Activated T-cell treated with anti-CD3 and anti-CD28 coated beads for 48 hours (primary cell): ENCODE measurements at regions not wholly inside any gene's neighbourhood (a gene's known extent, or its start where the extent isn't known, plus 50 kb on each side); places are given as distances from the start of the nearest gene placed in this dataset.

Experiments used
- DNase-seq: peaks from one replicate; pipeline ENCODE4 v3.0.0-alpha.2; 2020; ENCODE audit warnings: low read depth

DNA sequence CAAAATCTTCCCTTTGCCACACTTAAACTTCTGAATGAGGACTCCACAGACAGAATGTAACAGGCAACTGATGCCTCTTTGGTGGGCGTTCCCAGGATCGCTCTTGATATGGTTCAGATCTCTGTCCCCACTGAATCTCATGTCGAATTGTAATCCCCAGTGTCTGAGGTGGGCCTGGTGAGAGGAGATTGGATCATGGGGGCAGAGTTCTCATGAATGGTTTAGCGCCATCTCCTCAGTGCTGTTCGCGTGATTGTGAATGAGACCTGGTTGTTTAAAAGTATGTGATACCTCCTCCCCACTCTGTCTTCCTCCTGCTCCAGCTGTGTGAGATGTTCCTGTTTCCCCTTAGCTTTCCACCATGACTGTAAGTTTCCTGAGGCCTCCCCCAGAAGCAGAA is 111.1 kb upstream of the SLC66A3 start:
- DNase-seq: no peak

DNA sequence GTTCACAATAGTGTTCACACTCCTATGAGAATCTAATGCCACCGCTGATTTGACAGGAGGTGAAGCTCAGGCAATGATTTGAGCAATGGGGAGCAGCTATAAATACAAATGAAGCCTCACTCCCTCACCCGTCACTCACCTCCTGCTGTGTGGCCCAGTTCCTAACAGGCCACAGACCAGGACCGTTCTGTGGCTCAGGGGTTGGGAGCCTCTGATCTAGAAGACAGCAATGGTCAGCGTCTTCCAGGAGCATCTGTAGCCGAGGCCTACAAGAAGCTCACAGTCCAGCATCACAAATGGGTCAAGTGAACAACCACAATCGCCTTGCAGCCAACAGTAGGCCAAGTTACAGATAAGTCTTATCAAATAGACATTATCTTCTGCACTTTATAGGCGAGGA is 110.0 kb upstream of the SLC66A3 start:
- DNase-seq: no peak

DNA sequence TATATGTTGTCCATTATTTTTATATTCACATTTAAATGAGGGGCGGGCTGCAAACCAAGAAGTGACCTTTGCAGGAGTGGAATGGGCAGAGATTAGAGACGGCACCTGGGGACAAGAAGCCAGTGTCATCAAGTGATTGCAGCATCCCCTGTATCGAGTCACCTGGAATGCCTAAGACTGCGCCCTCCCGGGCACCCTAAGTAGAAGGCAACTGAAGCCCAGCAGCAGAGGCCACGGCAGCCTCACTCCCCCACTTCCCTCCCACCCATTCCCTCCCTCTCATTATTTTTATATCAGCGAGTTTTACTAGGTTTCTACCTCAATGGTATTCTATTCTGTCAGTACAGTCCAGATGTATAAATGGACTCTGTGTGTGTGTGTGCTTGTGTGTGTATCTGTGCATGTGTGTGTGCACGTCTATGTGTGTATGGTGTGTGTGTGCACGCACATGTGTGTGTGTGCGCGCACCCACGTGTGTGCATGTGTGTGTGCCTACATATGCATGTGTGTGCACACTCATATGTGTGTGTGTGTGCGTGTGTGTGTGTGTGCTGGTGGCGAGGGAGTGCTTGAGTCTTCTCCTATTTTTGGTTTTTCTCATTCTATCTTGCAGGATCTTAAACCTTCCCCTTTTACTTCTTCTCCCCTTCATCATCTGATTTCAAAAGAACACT is 106.8 kb upstream of the SLC66A3 start:
- no peak for DNase-seq

DNA sequence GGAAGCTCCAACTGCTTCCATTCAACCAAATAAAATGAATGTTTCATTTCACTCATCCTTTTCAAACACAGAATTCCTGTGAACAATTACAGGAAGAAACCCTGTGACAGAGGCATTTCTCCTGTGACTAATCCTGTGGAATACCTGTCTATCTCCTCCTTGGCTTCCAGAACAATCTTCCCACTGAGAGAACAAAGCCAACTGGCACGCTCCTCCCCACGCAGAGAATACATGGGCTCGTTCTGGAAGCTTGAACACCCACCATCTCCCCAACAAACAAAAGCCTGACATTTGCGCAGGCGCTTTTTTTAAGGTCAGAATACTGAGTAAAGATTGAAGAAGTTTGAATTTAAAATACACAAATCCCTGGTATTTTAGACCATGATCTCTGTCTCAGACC is 104.7 kb upstream of the SLC66A3 start:
- DNase-seq: no peak

DNA sequence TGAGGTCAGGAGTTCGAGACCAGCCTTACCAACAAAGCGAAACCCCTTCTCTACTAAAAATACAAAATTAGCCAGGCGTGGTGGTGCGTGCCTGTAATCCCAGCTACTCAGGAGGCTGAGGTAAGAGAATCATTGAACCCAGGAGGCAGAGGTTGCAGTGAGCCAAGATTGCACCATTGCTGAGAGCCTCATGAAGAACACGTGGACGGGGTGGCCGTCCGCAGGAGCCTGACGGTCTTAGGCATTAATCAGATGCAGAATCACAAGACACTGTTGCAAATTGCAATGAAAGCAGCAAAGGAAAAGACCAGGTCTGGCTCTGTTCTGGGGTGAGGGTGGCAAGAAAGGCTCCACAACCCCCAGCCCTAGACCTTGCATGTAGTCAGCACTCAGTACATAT is 104.0 kb upstream of the SLC66A3 start:
- DNase-seq: no peak

DNA sequence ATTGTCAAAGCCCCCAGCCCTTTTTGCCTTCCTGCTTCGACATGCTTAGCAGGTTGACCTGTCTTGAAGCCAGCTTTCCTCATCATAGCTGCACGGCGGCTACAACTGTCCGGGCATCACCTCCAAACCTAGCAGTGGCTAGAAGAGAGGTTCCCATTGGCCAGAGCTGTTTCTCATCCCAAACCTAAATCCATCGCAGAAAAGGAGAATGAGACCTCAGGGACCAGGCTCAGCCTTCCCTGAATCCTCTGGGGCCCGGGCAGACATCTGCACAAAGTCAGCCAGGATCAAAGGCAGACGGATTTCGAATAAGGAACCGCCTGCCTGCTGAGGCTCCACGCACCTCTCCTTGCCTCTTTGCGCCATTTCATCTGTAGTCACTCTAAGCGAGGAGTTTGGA is 101.7 kb upstream of the SLC66A3 start:
- no peak for DNase-seq

DNA sequence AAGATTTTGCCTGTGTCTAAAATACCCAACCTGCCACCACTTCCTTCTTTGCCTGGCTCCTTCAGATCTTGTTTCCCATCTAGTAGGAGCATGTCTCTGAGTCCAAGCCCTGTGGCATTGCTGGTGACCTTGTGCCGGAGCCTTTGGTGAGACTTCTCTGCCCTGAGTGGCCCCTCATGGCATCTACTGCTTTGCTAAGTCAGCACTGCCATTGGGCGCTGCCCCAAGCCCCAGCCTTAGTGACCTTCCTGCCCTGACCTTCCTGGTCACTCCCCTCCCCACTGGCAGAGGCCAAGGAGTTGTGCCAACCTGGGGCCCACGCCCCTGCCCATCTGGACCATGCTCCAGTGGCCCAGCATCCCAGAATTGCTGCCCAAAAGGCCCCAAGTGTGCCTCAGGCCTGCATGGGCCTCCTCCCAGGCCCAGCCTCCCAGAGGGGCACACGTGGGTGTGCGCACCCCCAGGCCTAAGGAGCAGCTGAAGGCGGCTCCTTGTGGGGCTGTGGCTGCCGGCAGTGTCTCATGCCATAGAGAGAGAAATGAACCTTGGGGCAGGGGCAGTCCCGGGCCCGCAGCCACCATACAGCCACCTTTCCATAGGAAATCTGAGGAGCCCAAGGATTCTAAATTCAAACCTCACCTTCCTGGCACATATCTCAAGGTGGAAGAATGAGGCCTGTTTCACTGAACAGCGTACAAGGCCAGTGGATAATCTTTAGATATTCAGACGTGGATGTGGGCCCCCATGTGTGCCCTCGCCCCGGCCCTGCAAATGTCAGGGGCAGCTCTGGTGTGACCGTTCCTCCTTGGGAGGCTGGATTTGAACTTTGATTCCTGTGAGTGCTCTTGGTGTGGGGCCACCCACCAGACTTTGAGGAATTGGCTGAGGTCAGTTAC is 100.2 kb upstream of the SLC66A3 start:
- no peak for DNase-seq

DNA sequence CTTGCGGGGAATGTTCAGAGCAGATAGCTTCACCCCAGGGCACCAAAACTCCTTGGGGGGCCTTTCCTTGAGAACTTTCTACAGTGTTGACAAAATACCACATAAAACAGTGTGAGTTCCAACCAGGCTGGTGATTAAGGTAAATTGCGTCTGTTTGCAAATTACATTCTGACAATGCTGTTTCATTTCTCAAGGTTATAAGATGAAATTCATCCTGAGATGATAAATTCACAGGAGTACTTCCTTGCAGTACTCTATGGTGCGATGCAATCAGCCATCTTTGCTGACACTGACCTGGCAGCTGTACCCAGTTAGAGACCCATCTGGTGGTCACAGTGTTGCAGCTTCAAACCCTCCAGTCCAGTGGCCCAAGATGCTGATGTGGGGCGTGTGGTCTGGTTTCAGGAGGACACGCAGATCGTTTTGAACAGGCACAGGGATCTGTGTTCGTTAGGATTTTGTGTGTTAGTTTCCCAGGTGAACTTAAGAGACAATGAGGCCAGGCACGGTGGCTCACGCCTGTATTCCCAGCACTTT is 99.5 kb upstream of the SLC66A3 start:
- no peak for DNase-seq

DNA sequence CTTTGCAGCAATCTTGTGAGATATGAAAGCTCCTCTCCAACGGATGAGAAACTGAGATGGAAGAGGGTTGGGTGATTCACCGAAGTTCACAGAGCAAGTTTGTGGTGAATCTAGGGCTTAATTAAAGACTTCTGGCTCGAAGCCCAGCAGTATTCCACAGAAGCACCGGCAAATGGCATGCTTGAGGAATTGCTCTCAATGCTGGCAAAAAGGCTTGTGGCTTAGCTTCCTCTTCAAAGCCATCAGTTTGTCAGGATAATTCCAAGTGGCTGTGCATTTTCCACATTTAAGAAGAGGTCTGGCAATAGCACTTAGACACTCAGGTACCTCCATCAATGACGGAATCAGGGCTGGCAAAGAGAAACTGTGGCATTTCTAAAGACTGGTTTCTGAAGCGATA is 98.7 kb upstream of the SLC66A3 start:
- no peak for DNase-seq

DNA sequence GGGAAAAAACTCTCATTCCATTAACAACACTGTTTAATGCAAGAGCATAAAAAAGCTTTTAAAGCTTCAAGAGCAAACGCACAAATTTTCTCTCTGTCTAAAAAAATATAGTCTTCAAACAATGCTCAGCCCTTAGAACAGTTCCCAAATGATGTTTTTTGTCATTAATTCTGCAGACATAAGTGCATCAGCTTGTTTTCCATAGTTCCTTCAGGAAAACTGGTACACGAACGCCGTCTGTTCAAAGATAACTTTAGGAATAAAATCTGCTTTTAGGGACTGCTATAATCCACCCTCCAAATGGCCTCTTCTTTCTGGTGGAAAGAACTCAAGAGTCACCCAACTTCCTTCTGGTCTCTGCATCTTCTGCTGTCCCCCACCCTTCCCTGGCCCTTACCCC is 98.2 kb upstream of the SLC66A3 start:
- no peak for DNase-seq

DNA sequence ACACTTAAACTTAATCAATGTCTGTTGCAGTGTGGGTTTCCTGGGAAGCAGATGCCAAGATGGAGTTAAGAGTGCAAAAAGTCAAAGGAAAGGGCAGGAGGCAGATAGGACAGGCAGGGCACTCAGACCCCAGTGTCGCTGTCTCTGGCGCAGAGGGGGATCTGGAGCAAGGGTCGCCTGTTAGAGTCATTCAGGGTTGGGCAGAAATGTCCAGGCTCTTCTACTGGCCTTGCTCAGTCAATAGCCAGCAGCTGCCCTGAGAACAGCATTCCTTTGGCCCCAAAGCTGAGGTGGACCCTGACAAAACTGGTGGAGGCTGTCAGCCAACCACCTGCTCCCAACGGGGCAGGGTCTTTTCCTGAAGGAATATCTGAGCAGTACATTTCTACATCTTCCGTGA is 97.1 kb upstream of the SLC66A3 start:
- no peak for DNase-seq

DNA sequence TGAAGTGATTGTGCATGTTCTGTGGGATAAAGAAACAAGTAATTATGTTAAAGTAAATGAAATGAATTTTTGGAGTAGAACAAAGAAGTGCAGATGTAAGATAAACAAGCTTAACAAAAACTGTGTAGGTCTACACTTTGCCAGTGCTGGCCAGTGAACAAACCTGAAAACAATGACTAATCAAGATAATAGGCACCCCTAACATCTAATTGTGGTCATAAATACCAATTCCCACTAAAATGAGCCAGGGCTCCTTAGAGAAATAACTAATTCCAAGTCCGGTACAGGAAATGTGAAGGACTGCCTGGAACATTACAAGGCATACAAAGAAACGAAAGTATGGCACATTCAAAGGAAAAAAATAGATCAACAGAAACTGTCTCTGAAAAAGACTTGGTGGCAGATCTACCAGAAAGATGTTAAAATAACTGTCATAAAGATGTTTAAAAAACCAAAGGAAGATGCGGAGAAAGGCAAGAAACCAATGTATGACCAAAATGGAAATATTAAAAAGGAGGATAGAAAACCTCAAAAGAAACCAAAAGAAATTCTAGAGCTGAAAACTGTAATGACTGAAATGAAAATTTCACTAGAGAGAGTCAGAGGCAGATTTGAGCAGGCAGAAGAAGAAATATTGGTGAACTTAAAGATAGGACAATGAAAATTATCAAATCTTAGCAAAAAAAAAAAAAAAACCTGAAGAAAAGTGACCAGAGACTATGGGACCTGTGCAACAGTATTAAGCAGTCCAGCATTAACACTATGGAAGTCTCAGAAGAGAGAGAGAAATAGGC is 94.7 kb upstream of the SLC66A3 start:
- no peak for DNase-seq

DNA sequence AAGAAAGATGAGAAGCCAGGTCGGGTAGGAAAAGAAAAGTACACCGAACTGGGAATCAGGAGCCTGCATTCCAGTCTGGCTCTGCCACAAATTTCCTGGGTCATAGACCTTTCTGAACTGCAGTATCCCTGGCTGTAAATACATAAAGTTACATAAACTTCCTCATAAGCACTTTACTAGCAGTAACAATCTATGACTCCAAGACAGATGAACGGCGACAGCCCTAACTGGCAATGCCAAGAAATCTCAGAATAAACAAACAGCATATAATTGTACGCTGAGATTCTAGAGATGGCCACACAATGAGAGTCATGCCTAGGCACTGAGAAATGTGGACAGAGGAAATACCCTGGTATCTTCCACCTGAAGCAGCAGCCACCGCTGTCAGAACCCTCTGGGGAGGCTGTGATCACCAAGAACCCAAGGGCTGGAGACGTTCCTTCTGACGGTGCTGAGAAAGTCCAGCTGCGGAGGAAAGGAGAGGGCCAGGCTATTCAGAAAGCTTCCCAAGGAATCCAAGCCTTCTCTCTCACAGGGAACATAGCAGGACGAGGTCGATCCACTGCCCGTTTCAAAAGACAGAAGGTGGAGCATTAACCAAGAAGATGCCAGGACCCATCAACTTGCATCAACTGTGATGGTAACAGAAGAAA is 89.3 kb upstream of the SLC66A3 start:
- DNase-seq: no peak

DNA sequence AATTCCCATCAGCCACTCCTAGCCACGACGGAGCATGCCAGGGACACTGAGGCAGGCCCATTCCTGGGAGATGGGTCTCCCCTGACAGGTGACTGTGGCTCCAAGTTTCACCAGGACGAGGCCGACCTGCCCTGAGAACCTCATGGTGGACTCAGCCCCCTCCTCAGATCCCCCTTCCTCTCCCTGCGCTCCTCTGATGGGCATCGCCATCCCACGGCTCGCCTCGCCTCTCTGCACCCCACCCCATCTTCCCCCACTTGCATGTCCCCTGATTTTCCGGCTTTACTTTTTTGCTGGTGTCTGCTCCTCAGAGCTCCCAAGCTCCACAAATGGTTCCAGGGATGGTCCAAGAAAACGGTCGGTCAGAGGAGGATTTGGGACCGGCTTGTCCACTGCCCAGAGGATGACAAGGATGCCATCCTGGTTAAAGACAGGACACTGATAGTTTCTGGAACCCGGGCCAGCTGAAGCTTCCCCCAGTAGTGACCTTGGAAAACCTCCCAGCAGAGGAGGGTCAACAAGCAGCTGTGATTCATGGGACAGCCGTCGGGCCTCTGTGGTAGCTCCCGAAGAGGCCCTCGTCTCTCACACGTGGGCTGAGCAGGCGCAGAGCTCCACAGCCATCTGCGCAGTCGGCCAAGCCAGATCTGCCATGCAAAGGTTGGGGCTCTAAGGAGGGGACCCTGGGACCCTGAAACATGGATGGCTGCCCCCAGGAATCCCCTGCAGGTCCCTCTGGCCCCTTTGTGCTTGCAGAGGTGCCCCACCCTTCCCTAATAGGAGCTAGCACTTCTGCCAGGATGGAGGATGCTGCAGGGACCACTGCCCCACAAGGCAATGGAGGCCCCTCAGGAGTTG is 87.8 kb upstream of the SLC66A3 start:
- DNase-seq: no peak

DNA sequence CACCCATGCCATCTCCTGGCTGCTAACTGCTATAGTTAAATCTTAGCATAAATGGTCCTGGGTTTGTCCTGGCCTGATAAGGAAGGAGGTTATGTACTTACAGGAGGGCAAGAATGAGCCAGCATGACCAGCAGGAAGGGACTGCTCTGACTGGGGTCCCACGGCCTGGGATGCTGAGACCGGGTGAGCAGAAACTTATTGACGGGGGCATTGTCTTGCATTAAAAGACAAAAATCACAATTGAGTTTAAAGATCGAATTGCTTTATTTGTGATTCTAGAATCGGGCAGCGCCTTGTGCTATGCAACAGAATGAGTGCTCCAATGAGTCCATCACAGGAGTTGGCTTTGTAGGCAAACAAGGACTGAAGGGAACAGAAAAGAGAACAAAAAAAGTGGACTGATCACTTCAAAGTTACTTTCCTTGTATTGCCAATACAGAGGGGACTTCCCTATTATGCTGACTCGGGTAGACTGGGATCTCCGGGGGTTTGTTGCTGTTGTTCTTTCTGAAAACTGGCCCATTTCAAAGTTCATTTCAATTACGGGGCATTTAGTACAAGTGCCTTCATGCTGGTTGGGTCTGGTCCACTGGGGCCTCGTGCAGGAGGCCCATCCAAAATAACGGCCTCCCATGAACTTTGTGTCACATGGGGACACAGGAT is 87.1 kb upstream of the SLC66A3 start:
- DNase-seq: no peak

DNA sequence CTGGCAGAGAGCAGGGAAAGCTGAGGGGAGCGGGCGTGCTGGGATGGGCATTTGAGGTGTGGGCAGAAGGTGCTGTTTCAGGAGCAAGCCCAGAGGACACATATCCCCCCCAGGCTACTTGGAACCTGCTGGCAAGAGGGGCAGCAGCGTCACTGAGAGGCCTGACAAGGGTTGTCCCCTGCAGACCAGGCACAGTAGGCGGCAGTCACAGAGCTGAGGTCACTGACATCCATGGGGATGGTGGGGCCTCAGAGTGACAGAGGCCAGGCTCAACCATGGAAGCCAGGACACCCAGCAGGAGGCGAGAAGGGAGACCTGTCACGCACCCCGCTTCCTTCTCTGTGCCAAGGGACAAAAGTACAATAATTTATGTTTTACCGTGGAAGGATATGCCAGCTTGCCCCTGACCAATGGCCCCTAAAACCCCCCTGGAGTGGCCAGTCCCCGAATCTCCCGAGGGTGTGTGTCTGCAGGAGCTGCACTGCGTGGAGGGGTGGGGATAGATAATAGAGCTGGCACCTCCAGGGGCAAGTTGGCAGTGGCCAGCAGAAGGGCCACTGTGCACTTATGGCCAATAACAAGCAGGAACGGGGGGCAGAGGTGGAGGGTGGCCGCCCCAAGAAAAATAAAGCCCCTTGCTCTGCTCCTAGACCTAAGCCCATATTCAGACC is 86.3 kb upstream of the SLC66A3 start:
- no peak for DNase-seq

DNA sequence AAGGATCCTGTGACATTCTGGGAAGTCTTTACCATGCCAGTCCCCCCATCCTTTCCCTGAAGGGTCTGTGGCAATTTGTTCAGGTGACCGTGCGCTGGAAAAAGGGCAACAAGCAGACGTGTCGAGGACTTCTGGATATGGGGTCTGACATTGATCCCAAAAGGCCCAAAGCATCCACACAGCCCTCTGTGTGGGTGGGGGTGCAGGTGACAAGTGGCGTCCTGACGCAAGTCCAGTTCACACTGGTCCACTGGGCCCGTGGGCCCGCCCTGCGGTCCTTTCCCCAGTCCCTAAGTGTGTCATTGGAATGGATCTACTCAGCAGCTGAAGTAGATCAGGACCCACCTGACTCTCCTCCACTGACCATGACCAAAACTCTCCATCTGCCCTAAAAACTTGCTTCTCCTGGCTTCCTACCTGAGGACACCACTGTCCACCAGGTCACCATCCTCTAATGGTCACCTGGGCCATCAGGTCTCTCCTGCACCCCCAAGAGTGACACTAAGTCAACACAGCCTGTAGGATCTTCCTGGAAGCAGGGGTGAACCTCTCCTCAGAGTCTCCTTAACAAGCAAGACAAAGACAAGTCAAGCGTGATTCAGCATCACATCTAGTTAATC is 85.6 kb upstream of the SLC66A3 start:
- no peak for DNase-seq

DNA sequence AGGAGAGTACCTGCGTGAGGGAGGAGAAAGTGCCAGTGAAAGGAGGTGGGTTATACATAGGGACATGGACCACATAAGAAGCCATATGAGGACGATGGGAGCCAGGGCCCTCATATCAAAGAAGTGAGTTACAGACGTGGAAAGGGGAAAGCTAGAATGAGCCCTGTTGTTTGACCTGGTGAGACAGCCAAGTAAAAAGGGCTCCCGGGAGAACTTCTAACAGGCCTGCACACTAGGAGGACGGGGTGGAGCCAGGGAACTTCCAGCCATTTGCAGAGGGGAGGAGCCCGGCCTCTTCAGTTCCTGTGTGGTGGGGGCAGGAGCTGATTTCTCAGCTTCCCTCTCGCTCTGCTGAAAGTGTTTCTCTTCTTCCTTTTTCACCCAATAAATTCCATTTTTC is 84.1 kb upstream of the SLC66A3 start:
- no peak for DNase-seq

DNA sequence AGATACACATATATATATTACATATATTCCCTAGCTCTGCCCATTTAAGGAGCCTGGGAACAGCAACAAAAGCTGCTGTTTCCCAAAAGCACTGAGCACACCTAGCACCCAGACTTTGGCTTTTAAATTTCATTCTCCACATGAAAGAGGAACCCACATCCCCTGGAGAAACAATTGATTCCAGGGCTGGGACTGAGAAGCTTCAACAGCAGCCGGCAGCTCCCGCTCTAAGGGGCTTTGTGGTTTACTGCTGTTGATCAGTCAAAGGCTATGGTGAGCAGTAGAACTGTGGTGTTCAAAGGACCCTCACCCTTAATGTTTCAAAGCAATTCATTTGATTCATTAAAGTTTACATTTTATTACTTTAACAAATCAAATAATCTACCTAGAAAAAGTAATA is 83.3 kb upstream of the SLC66A3 start:
- DNase-seq: no peak

DNA sequence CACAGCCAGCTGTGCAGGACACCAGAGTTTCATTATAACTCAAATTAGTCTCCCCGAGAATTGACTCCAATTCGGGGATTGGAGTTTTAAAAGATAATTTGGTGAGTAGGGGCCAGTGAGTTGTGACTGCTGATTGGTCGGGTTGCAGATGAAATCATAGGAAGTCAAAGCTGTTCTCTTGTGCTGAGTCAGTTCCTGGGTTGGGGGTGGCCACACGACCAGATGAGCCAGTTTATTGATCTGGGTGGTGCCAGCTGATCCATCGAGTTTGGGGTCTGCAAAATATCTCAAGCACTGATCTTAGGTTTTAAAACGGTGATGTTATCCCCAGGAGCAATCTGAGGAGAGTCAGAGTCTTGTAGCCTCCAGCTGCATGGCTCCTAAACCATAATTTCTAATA is 82.7 kb upstream of the SLC66A3 start:
- DNase-seq: no peak
